Panc1 (cell line): ENCODE measurements at regions not wholly inside any gene's neighbourhood (a gene's known extent, or its start where the extent isn't known, plus 50 kb on each side); places are given as distances from the start of the nearest gene placed in this dataset.

Experiments used
- ATAC-seq: fragments of 200-7000 bp; cut with Tn5 transposase; 2 replicates; pipeline ENCODE4 v1.9.1; 2020; ENCODE audit warnings: mild to moderate bottlenecking, moderate library complexity
- BruUV-seq: library from RNA; stranded (reverse); fragments of 400-500 nt; replicated peaks from 2 replicates; lab custom pipeline; 2021; lab: Mats Ljungman, UMichigan
- CTCF ChIA-PET: fragments of 300-600 bp; sonication (Branson Sonifier 250); formaldehyde crosslinking; loops from one replicate; lab custom pipeline; 2022; ENCODE audit warnings: antibody characterized with exemption; lab: Charles Lee
- POLR2A ChIA-PET: fragments of 300-600 bp; sonication (Branson Sonifier 250); formaldehyde crosslinking; loops from one replicate; lab custom pipeline; 2022; ENCODE audit warnings: antibody characterized with exemption; lab: Charles Lee
- DNase-seq: peaks from one replicate; pipeline ENCODE4 v3.0.0-alpha.2; 2010; ENCODE audit warnings: low read depth, low spot score
- H3K27ac ChIP-seq: 2 replicates; pipeline ENCODE4 v1.5.1; 2011; ENCODE audit warnings: mild to moderate bottlenecking, low read length, inconsistent platforms
- H3K27me3 ChIP-seq: fragments of 200-500 bp; sonication (Bioruptor generic); 2 replicates; pipeline ENCODE4 v1.6.0; 2014; ENCODE audit warnings: low read length, inconsistent platforms; ENCODE audit not compliant: control insufficient read depth, insufficient read depth
- H3K36me3 ChIP-seq: fragments of 200-500 bp; sonication (Bioruptor generic); 2 replicates; pipeline ENCODE4 v1.5.1; 2014; ENCODE audit warnings: inconsistent platforms, mild to moderate bottlenecking, low read length, moderate library complexity; ENCODE audit not compliant: control insufficient read depth, insufficient read depth
- H3K4me1 ChIP-seq: 2 replicates; pipeline ENCODE4 v1.5.1; 2011; ENCODE audit warnings: inconsistent platforms, mild to moderate bottlenecking, low read length, moderate library complexity; ENCODE audit not compliant: control insufficient read depth, insufficient read depth
- H3K4me3 ChIP-seq, 2 experiments: 2 replicates each; pipeline ENCODE4 v1.5.1; 2011 to 2012; ENCODE audit warnings: low read depth in 2 of 2, low read length in 2 of 2, mild to moderate bottlenecking in 2 of 2, inconsistent platforms in 1 of 2, moderate library complexity in 1 of 2
- H3K9me3 ChIP-seq: fragments of 200-500 bp; sonication (Bioruptor generic); 2 replicates; pipeline ENCODE4 v1.5.1; 2014; ENCODE audit warnings: low read depth, mild to moderate bottlenecking, inconsistent platforms, low read length, moderate library complexity; ENCODE audit not compliant: control insufficient read depth, insufficient read depth
- CTCF ChIP-seq: fragments of 450-650 bp; IDR thresholded peaks from 2 replicates; pipeline ENCODE4 v1.5.1; 2017; ENCODE audit warnings: mild to moderate bottlenecking
- POLR2AphosphoS5 ChIP-seq: IDR thresholded peaks from 2 replicates; pipeline ENCODE4 v1.6.1; 2012; ENCODE audit warnings: mild to moderate bottlenecking, low read depth, low read length, moderate library complexity
- REST ChIP-seq, 2 experiments: IDR thresholded peaks; 2 replicates each; pipeline ENCODE4 v1.6.1; 2011 to 2012; ENCODE audit warnings: low read depth in 2 of 2, control low read depth in 1 of 2, low read length in 1 of 2, mild to moderate bottlenecking in 1 of 2, moderate library complexity in 1 of 2; ENCODE audit not compliant: insufficient read depth in 1 of 2
- SIN3A ChIP-seq: IDR thresholded peaks from 2 replicates; pipeline ENCODE4 v1.6.1; 2012; ENCODE audit warnings: low read depth, mild to moderate bottlenecking, low read length, moderate library complexity, borderline replicate concordance; ENCODE audit not compliant: insufficient read depth
- TCF7L2 ChIP-seq: IDR thresholded peaks from 2 replicates; pipeline ENCODE4 v1.6.1; 2011; ENCODE audit warnings: mild to moderate bottlenecking, low read depth, low read length, inconsistent platforms
- in situ Hi-C: cut with HindIII; loops from 2 replicates; pipeline ENCODE4 v1.10.0; 2016; ENCODE audit warnings: low sequenced_read_pairs, low pct_unique_long_range_greater_than_20kb
- intact Hi-C: fragments of 100-400 bp; cut with micrococcal nuclease; formaldehyde crosslinking; loops from one replicate; pipeline ENCODE4 v1.10.0; 2022; ENCODE audit not compliant: unreplicated experiment

DNA sequence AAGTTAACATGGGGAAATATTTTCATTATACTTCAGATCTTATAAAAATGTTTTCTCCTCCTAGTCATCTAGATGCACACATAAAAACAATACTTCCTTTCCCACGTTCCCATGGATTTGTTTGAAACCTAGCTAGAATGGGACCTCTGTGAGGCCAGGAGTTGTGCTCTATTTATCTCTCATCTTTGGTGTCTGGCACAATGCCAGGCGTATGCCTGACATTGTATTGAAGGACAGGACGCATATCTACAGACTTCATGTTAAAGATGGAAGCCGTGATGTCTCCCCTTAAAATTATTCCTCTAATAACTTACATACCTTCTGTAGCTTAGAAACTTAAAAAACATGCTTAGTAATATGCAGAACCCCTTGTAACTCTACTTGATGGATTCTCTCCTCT is 394.5 kb upstream of the FAT1 start:
- Histone ChIP-seq H3K4me3 (no peak overlapping the region), H3K9me3 (no peaks in the 10 kb centered on the region), H3K4me1 (no peaks in the 10 kb centered on the region), H3K36me3 (no peaks in the 10 kb centered on the region), H3K27me3 (no peaks in the 10 kb centered on the region), H3K27ac (no peak overlapping the region)
- ChIA-PET POLR2A (no interaction called here), CTCF (no interaction called here)
- in situ Hi-C loops: no loop called here
- ATAC-seq: no peak
- TF ChIP-seq TCF7L2: no peak
- TF ChIP-seq POLR2AphosphoS5: no peak
- TF ChIP-seq SIN3A: no peak
- TF ChIP-seq REST (IDR thresholded peaks at IDR 0.05; ENCODE audit: insufficient read depth in 1 of 2, low read depth in 2 of 2, low read length in 1 of 2): no peak
- TF ChIP-seq CTCF: no peak
- no TSS peak for BruUV-seq
- DNase-seq: no peak
- intact Hi-C loops: no loop called here

DNA sequence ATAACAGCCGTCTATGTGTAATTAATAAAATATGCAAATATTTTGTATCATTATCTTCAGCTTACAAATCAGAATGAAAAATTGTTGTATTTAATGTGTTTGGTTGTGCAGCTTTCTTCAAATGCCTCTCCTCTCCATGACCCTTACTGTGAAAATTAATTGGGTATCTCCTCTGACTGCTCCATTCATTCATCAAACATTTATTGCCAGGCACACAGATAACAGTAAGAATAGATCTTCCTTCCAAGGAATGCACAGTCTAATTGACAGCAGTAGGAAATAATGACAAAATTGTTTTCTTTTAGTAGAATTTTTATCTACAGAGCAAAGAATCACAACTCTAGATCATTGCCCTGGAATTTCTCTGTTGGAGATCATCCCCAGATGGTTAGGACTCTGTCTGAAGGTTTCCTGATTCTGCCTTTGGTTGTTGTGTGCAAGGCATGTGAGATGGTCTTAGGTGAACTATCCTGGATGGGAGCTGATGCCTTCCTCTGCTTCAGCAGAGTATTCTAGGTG is 395.0 kb upstream of the FAT1 start:
- POLR2A ChIA-PET: no interaction called here
- no peak for TF ChIP-seq SIN3A
- no peak for TF ChIP-seq CTCF
- TF ChIP-seq TCF7L2: no peak
- no peak for TF ChIP-seq REST (IDR thresholded peaks at IDR 0.05; ENCODE audit: insufficient read depth in 1 of 2, low read depth in 2 of 2, low read length in 1 of 2)
- TF ChIP-seq POLR2AphosphoS5: no peak
- CTCF ChIA-PET: no interaction called here
- Histone ChIP-seq H3K36me3 (no peaks in the 10 kb centered on the region), H3K27me3 (no peaks in the 10 kb centered on the region), H3K9me3 (no peaks in the 10 kb centered on the region), H3K4me3 (no peak overlapping the region), H3K4me1 (no peaks in the 10 kb centered on the region), H3K27ac (no peak overlapping the region)
- no peak for DNase-seq
- intact Hi-C loops: no loop called here
- no peak for ATAC-seq
- no TSS peak for BruUV-seq
- in situ Hi-C loops: no loop called here
